GM23248 (cell line): ENCODE measurements at regions not wholly inside any gene's neighbourhood (a gene's known extent, or its start where the extent isn't known, plus 50 kb on each side); places are given as distances from the start of the nearest gene placed in this dataset.
"Not testable (repeated sequence)": the region's sequence is repeated elsewhere in the genome, so short reads cannot be mapped to it uniquely, and the experiment has no call there.

Experiments
- EZH2 ChIP-seq: fragments of 200-600 bp; sonication (generic); IDR thresholded peaks from 2 replicates; pipeline ENCODE4 v1.6.1; 2018; ENCODE audit warnings: antibody characterized with exemption, mild to moderate bottlenecking; ENCODE audit not compliant: insufficient read depth, poor library complexity, severe bottlenecking
- EZH2phosphoT487 ChIP-seq: fragments of 200-600 bp; sonication (generic); IDR thresholded peaks from 2 replicates; pipeline ENCODE4 v1.6.1; 2018; ENCODE audit warnings: antibody characterized with exemption, moderate library complexity, mild to moderate bottlenecking, low read depth; ENCODE audit not compliant: insufficient read depth

DNA sequence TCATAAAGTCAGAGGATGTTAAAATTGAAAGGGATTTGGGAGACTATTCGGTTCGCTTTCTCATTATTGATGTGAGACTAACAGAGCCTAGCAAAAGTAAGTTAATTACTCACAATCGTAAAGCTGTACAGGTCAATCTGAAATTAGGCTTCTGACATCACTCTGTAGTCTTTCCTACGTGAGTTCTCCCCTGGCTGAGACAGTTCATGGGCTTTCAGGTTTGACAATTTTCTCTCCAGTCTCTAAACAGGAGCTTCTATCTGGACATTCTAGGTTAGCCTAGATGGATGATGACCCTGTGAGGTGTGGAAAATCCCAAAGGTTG, 77.5 kb upstream of the VKORC1L1 start:
- TF ChIP-seq EZH2, EZH2phosphoT487: not testable (repeated sequence)
